GM13977 (cell line): ENCODE measurements at regions not wholly inside any gene's neighbourhood (a gene's known extent, or its start where the extent isn't known, plus 50 kb on each side); places are given as distances from the start of the nearest gene placed in this dataset.
A peak's percentile ranks its signal among the peaks of the same experiment; 100 is the strongest.

ENCODE experiments used
- DNase-seq: peaks from one replicate; pipeline ENCODE4 v3.0.0; 2012; ENCODE audit warnings: low spot score
- in situ Hi-C: fragments of 300-500 bp; cut with MboI; formaldehyde crosslinking; loops from one replicate; pipeline ENCODE4 v1.12.0; 2022; ENCODE audit warnings: low sequenced_read_pairs, low pct_unique_long_range_greater_than_20kb, mixed read lengths, inconsistent platforms; ENCODE audit not compliant: unreplicated experiment
- TF ChIP-seq, protein P1 (sequence below): IDR thresholded peaks from 2 replicates; pipeline ENCODE4 v1.5.1; 2012; ENCODE audit warnings: mild to moderate bottlenecking, control low read depth; ENCODE audit not compliant: insufficient read depth; ENCODE audit errors: extremely low read depth, missing control alignments

DNA sequence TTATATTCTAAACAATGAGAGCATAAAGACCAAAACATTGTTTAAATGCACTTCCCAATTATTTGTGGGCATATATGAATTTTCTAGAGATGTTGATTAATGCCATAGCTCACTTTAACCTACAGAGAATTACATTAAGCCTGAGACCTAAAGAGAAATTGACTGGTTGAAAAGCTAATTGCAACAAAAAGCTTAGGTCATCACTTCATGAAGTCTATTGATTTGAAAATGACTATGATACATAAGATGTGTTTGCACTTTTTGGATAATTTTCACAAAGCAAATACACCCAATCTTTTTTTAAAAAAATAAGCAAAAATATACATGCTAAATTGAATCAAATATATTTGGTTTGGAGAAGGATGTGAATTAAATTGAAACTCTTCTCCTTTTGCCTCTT, 532.8 kb upstream of the GOLIM4 start:
- in situ Hi-C loops, result no loop called here
- TF ChIP-seq, protein P1, sequence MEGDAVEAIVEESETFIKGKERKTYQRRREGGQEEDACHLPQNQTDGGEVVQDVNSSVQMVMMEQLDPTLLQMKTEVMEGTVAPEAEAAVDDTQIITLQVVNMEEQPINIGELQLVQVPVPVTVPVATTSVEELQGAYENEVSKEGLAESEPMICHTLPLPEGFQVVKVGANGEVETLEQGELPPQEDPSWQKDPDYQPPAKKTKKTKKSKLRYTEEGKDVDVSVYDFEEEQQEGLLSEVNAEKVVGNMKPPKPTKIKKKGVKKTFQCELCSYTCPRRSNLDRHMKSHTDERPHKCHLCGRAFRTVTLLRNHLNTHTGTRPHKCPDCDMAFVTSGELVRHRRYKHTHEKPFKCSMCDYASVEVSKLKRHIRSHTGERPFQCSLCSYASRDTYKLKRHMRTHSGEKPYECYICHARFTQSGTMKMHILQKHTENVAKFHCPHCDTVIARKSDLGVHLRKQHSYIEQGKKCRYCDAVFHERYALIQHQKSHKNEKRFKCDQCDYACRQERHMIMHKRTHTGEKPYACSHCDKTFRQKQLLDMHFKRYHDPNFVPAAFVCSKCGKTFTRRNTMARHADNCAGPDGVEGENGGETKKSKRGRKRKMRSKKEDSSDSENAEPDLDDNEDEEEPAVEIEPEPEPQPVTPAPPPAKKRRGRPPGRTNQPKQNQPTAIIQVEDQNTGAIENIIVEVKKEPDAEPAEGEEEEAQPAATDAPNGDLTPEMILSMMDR, result no peak
- no peak for DNase-seq

DNA sequence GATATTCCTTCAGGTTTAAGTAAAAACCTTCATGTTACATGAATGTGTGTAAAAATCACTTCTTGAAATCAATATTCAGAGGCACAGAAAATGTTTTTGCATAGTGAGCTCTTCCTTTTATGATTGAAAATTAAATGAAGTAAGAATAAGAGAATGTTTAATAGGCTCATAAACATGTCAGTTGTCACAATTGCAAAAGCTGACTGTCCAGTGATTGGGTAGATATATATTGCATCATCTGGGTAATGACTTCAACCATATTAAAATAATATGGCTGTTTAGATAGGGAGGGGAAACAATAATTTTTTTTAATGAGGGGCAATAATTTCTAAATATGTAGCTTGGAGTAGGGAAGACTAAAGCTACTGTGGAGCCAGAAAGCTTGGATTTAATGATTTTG, 529.8 kb upstream of the GOLIM4 start:
- no peak for DNase-seq
- TF ChIP-seq, protein P1, result no peak
- in situ Hi-C loops, result no loop called here

DNA sequence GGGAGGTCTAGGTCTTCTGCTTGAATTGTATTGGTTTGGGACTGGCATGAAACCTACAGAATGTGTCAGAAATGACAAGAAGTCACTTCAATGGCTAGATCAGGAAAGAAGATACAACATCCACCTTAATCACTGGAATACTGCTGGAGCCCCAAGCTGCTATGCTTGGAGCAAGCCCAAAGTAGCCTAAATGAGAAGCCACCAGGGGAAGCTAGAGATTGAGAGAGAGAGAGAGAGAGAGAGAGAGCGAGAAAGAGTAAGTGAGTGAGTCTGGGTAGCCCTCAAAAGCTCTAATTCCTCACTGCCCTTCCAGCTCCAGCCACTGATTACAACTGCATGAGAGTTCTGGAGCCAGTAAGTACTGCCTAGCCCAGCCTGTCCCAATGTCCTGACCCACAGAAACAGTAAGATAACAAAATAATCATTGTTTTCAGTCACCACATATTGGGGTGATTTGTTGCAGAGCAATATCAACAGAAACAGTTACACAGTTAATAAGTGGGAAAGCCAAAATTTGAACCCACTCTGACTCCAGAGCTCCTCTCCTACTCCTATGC, 529.2 kb upstream of the GOLIM4 start:
- DNase-seq, result no peak
- in situ Hi-C loops, result loop anchor here (25.0 kb wide), 1 partner anchor 413 kb away; no protein-coding TSS in a partner anchor
- TF ChIP-seq, protein P1, result no peak

DNA sequence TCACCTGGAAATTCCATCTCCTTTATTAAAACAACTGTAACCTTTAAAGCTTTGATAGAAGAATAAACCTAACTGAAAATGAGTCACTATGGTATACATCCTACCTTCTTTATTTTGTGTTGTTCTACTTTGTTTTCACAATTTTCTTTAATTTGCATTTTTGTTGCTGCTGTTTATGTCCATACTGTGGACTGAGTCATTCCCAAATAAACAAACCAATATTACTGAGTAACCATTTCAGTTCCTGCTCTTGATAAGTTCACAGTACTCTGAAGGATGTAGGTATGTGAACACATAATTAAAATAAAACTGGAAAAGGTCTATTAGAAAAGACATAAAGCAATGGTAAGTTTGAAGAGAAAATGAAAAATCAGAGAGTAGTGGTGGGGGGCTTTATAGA, 528.5 kb upstream of the GOLIM4 start:
- DNase-seq, result no peak
- TF ChIP-seq, protein P1, result no peak
- in situ Hi-C loops, result loop anchor here (25.0 kb wide), 1 partner anchor 412 kb away; no protein-coding TSS in a partner anchor

DNA sequence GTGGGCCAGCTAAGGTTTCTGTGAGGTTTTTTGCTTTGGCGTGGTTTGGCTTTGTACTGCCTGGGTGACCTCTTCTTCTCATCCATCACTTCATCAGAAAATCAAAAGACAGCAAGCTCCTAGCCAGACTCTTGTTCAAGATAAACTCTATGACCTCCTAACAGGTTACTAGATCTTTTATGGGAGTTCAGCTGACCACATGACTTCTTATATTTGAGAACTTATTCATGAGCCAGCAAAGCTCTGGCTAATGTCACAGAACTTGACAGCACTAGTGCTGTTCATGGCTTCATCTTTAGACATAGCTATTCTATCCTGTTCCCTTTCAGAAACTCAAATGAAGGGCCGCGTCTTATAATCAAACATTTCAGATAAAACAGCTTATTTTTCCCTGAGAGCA, 527.1 kb upstream of the GOLIM4 start:
- TF ChIP-seq, protein P1, result no peak
- in situ Hi-C loops, result loop anchor here (25.0 kb wide), 1 partner anchor 410 kb away; no protein-coding TSS in a partner anchor
- no peak for DNase-seq

DNA sequence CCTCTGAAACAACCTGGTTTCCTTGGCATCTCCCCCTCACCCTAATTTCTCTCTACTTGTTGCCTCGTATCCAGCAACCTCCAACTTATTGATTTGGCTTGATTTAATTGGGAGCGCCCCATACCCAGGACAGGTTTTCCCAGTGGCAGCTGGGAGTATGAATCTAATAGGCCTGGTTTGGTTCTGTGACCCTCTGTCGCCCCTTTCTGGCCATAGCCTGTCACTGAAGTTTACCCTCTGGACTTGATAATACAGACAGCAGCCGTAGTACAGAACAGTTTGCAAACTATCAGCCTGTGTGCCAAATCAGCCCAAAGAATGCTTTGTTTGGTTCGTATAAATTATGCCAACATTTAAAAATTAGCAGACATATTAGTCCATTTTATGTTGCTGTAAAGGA, 525.1 kb upstream of the GOLIM4 start:
- no peak for DNase-seq
- TF ChIP-seq, protein P1, result peak; percentile 64
- in situ Hi-C loops, result loop anchor here (25.0 kb wide), 1 partner anchor 409 kb away; no protein-coding TSS in a partner anchor
